GM19351 (cell line): ENCODE measurements at regions not wholly inside any gene's neighbourhood (a gene's known extent, or its start where the extent isn't known, plus 50 kb on each side); places are given as distances from the start of the nearest gene placed in this dataset.

Experiments
- ATAC-seq: cut with Tn5 transposase; IDR thresholded peaks from one replicate; pipeline ENCODE4 v1.9.1; 2021; ENCODE audit warnings: mild to moderate bottlenecking, moderate library complexity; ENCODE audit not compliant: unreplicated experiment

DNA sequence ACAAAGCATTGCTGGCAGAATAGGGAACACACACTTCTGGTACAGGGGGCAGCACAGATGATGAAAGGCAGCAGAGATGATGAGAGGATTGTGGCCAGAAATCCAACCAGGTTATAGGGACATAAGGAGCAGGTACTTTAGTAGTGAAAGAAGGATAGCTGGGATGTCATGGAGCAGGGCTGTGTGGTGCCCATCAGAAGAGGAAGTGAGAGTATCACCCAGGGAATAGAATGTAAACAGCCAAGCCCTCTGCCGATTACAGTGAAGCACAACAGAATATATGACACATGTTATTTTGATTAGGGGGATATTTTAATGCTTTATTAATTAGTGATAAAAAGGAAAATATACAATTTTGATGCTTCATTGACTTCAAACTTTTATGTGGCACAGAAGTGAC is 883.4 kb upstream of the CDH2 start:
- ATAC-seq, result no peak

DNA sequence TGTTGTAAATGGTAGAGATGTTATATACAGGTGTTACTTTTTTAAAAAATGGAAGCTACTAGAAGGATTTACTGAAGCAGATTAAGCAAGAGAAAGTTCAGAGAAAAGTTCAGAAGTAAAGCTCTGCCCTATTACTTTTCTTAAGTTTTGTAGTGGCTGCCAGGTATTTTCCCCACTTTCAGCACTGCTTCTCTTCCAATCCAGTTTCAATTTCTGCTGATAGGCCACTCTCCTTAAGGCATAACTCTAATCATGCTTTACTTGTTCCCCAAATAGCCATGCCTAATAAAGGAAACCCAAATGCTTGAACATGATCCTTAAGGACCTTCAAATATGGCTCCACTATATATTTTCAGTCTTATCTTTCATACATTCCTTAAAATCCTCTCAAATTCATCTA is 880.8 kb upstream of the CDH2 start:
- no peak for ATAC-seq

DNA sequence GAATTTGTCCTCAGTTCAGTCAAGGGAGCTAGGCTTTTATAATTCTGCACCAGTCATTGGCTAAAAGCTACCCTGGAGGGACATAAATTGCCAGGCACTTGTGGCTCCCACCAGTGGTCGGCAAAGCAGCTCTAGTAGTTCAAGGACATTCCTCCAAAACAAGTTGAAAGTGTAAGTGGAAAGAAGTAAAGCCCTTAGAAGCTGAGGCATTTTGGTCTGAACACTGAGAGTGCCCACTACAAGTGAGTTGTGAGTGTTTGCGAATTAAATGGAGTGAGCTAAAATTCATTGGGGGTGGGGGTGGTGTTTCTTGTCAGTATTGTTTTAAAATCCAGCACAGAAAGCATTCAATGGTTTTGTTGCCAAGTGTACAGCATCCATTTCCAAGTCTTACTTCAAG is 879.9 kb upstream of the CDH2 start:
- ATAC-seq, result no peak

DNA sequence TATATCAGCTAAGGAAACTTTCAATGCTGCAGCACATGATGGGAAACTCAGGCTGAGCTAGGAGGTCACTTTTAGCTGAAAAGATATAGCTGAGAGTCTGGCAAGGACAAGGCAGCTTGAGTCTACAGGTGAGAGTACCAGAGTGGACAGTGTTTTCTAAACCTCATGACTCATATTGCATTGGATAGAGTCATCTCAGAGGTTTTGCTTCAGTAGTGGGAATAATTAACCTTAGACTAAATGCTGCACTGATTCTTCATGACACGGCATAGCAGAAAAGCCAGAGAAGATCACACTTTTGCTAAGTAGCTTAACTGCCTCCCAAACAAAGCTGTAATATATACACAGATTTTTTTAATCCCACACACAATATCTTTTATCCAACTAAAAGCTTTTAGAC is 865.0 kb upstream of the CDH2 start:
- no peak for ATAC-seq

DNA sequence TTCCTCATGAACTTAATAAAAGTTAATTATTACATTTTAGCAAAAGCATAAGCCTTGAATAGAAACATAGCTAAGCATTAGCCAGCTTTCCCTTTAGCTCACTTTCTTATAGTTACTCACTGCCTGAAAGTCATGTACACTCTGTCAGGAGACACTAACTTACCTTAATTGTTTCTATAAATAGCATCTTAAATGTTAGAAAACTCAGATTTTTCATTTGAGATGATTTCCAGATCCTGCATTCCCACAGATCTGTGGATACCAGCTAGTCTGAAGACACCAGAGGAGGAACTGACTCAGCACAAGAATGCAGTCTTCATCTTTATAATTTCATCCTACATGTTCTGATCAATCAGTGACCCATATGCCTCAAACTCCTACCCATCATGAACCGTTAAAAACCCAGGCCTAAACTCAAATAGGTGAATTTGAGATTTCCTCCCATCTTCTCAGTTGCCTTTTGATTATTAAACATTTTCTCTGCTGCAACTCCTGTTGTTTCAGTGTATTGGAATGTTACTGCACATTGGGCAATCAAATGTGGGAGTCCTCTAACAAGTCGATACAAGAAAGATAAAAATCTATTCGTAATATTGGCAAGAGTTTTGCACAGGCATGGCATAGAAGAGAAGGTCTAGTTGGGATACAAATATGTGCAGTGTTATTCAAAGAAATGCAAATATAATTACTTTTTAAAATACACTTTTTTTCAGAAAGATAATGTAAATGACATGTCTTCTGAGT is 857.4 kb upstream of the CDH2 start:
- no peak for ATAC-seq

DNA sequence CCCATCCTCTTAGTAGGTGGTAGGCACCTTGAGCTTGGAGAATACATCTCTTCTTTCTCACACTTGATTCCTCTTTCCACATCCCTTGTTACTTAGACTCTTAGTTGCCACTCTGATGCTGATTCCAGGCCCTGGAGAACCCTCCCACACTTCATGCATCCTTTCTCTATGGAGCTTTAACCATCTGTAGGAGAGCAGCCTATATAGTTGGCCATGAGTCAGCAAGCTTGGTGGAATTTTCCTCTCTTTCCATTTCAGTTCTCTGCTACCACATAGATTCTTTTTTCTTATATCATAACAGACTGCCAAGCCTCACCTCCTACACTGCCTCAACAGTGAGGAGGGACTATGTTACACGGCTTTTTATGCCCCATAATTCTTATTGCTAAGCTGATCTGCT is 851.6 kb upstream of the CDH2 start:
- ATAC-seq, result no peak

DNA sequence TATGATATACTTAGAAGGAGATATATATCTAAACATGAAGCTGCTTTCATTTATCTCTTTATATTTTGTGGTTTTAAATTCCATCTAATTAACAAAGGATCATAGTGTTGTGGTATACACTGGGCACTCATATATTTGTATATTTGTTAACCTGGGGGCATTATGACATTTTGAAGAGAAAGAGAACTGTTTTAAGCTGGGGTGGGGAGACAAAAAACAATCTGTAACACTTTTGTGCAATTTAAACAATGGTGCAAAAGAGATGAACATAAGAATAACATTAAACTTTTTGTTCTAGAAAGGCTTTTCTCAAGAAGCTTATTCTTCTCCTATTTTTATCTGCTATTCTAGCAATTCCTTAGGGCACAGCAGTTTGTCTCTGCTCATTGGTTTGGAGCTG is 842.0 kb upstream of the CDH2 start:
- no peak for ATAC-seq

DNA sequence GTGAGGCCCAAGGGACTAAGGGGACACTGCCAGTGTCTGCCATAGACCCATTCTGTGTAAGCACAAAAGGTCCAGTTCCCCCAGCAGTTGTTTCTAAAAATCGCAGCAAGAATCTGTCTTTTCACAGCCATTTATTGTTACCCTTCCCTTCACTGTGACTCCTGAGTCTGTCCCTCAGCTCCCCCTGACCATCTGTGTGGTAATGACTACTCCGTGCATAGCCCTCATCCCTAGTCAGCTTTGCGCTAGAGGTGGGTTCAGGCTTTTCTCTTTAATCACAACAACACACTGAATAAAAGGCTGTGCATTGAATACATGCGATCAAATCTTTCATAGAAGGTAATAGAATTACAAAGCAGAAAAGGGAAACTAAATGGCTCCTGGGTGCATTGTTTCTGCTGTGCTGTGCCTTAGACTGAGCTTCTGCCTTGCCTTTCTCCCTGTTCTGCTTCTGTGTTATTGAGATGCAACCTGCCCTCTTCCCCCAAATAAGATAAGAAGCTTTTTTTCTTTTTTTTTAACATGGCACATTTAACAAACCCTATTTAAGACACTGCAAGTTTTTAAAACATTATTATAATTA is 836.0 kb upstream of the CDH2 start:
- no peak for ATAC-seq

DNA sequence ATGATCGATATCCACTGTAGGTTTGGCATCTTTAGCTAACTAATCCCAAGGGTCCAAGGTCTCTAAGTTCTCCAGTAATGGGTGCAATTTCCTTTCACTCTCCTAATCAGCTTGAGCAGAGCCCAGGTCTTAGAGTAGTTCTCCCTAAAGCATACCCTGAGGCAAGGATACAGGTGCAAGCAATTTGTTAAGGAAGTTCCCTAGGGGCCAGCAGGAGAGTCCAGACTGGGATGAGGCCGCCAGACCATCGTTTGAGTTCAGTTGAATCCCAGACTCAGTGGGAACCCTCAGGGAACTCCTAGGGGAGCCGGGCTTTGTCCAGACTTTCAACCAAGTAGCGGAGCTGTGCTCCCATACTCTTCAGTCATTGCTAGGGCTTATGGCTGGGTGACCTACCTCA is 835.4 kb upstream of the CDH2 start:
- ATAC-seq, result no peak

DNA sequence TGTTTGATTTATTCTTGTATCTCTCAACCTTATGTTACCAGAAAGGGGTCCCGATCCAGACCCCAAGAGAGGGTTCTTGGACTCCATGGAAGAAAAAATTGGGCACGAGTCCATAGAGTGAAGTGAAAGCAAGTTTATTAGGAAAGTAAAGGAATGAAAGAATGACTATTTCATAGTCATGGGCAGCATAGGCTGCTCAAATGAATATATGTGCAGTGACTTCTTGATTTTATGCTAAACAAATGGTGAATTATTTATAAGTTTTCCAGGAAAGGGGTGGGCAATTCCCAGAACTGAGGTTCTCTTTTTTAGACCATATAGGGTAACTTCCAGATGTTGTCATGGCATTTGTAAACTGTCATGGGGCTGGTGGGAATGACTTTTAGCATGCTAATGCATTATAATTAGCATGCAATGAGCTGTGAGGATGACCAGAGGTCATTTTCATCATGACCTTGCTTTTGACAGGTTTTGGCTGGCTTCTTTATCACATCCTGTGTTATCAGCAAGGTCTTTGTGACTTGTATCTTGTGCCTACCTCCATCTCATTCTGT is 832.4 kb upstream of the CDH2 start:
- ATAC-seq, result no peak

DNA sequence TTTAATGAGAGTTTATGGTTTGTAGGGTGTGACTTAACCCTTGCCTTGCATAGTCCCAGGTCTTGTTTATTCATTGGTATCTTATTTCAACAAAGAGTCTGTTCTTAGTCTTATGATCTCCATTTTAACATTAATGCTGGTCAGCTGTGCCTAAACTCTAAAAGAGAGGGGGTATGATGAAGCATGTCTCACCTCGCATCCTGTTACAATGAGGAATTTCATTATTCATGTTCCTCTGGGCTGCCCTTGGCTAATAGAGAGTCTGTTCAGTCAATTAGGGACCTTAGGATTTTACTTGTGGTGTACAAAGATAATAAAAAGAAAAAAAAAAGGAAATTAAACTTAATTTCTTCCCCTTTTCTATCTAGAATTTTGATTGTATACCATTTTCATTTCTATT is 831.9 kb upstream of the CDH2 start:
- ATAC-seq, result no peak

DNA sequence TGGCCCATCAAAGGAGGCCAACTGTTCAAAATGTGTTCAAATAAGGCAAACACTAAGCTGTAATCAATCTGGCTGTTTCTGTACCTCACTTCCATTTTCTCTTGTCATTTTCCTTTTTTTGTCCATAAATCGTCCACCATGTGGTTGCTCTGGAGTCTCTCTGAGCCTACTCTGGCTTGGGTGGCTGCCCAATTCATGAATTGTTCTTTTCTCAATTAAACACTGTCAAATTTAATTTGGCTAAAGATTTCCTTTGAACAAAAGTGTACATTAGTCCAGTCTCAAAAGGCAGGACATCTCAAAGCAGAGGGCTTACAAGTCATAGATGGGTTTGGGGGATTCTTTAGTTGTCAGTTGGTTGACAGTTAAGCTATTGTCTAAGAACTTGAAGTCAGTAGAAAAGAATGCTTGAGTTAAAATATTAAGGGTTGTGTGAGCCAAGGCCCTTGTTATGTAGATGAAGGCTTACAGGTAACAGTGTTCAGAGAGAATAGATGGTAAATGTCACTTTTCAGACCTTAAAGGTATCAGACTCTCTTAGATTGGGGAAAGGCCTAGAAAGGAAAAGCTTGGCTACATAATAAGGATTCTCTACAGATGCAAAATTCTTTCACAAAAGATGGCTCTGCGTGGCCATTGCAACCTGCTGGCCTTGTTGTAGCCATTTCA is 831.2 kb upstream of the CDH2 start:
- no peak for ATAC-seq

DNA sequence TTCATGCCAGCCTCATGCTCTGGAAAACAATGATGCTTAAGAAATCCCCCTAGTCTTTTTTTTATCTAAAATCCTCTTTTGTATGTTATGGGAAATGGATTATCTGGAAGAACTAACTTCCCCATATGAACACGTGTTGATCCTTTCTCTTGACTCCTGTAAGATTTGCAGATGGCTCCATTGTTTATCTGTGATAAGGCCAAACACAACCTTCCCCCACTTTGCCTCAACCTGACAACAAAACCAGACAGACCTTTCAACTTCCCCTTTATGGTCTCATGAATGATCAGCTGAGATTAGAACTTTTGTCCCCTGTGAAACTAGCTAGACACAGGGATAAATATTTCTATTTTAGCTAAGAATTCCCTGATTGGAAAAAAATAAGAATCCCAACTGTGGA is 828.0 kb upstream of the CDH2 start:
- ATAC-seq, result no peak

DNA sequence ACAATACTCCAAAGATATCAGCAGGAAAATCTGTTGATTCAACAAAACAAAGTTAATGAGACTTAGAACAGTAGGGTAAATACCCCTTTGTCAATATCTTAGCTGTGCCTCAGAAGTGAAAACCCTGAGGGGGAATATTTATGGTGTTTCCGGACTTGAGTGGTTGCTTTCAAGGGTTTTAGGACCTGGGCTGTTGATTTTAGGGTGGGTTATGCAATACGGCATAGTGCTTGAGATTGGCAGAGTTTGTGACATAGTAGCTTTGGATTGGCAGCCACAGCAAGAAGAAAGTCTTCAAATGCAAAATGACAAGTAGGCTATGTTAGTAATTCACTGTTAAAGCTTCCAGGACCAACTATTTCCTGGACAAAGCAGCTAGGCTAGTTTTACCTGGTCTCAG is 826.3 kb upstream of the CDH2 start:
- no peak for ATAC-seq

DNA sequence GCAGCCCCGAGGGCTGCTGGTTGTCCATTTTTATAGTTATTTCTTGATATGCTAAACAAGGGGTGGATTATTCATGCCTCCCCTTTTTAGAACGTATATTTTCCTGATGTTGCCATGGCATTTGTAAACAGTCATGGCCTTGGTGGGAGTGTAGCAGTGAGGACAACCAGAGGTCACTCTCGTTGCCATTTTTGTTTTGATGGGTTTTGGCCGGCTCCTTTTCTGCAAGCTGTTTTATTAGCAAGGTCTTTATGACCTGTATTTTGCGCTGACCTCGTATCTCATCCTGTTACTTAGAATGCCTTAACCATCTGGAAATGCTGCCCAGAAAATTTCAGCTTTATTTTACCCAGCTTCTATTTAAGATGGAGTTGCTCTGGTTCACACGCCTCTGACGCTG is 825.8 kb upstream of the CDH2 start:
- no peak for ATAC-seq

DNA sequence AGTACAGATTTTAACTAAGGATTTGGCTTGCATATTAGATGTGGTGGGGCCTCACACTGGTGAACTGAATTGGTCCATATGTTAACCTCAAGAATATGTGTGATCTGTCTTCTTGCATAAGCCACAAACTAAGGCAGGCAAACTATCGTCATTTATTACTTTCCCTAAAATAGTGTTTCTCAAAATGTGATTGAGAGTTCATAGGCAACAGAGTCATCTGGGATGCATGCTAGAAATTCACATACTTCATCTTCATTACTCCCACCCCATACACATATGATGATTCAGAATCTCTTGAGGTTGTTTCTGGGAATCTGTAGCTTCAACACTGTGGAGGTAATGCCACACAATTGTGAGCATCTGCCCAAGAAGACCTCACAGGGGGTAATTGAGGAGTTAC is 822.8 kb upstream of the CDH2 start:
- no peak for ATAC-seq

DNA sequence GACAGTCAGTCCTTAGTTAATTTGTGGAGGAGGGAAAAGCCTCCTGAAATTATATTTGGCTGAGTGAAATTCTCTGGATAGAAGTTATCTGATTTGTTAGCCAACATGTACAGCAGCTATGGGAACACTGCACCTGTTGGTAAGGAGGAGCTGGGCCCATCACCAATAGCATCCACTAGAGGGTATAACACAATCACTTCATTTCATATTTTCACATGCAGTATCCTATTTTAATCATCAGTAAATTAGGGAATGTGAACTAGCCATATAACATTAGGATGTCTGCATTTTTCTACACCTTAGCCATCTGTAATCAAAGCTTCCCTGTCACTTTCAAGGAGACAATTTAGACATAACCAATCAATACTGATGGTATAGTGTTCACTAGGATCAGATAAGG is 818.4 kb upstream of the CDH2 start:
- ATAC-seq, result no peak

DNA sequence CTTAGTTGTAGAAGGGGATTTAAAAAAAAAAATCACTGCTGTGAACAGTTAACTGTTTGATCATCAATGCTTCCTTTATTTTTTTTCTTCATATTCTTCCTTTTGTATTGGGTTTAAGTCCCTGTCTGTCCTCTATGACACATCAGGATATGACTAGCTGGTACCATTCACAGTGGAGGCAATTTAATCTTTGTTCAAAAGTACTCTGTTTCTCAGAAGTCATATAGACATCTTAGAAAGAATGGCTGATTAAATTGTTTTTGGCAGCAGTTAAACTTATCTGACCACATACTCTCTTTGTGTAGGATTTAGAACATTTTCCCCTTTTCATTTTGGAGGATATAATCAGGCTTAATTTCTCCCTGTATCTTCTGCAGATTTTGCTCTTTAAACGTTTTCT is 807.8 kb upstream of the CDH2 start:
- no peak for ATAC-seq

DNA sequence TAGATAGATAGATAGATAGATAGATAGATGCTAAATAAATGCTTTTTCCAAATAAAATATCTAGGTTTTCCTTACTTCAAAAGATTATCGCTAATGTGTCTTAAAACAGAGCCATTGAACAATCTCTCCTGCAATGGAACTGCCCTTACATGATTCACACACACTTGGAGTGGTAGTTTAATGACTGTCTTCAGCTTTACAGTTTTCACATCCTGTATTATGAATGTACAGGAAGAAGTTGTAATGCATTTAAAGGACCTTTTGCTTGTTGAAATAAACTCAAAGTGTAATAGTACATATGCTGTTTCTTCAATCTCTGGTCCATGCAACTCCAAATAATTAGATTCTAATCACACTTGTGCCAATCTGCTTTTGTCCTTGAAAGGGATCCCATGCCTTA is 797.6 kb upstream of the CDH2 start:
- ATAC-seq, result no peak

DNA sequence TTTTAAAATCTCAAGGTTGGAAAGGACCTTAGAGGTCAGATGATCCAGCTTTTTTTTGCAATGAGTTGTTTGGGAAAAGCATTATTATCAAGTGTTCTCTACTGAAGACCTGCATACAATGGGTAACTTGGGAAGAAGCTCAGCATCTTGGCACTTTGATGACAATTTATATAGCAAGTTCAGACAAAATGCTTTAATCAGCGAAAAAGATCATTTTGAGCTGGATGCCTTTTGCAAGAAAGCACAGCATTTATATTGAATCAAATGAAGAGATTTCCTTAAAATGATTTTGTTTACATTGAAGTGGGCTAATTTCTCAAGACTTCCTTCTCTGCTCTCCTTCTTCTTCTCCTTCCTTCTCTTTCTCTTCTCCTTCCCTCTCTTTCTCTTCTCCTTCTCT is 796.4 kb upstream of the CDH2 start:
- ATAC-seq, result no peak

DNA sequence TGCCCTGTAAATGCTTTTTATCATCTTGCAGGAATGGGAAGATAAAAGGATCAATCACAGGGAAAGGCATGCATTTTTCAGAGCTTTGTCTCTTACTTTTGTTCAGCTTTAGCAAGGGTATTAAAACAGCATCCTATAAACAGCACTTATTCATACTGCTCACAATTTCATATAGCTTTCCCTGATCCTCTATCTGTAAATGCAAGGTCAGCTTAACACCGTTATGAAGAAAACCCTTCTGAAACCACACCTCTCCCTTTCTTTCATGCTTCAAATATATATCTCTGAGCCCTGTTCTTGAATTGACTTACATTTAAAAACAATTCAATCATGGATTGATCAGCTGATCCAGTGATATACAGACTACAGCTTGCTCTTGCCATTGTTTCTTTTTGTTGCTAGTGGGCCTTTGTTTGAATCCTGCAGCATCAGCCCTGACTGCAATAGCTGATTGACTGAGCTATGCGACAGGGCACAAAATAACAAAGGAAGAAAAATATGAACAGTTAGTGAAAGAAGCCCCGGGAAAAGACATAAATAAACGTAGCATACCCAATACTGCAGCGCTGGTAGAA is 795.5 kb upstream of the CDH2 start:
- no peak for ATAC-seq

DNA sequence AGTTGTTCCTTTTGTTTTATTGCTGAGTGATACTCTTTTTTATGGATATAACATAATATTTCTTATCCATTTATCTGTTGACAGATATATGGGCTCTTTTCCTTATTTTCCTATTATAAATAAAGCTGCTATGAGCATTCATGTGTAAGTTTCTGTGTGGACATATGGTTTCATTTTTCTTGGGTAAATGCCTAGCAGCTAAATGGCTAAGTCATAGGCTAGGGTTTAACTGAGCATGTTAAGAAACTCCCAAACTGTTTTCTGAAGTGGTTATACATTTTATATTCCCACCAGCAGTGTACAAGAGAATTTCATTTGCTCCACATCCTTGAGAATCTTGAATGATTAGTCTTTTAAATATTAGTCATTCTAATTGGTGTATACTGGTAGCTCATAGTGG is 786.6 kb upstream of the CDH2 start:
- no peak for ATAC-seq
